IPS-11a (cell line): ENCODE measurements at regions not wholly inside any gene's neighbourhood (a gene's known extent, or its start where the extent isn't known, plus 50 kb on each side); places are given as distances from the start of the nearest gene placed in this dataset.

Experiments used
- H3K4me3 ChIP-seq: one replicate; pipeline ENCODE4 v1.5.1; 2013; ENCODE audit warnings: low read depth, low read length, control low read depth

GRCh38 chr5:13480834-13481233 lies 463.7 kb downstream of the DNAH5 start:
- no peak overlapping the region for H3K4me3 ChIP-seq

GRCh38 chr5:13478831-13479465 lies 465.5 kb downstream of the DNAH5 start:
- H3K4me3 ChIP-seq: no peak overlapping the region

GRCh38 chr5:13477118-13477737 lies 467.3 kb downstream of the DNAH5 start:
- no peak overlapping the region for H3K4me3 ChIP-seq

GRCh38 chr5:13472842-13473241 lies 471.6 kb downstream of the DNAH5 start:
- no peak overlapping the region for H3K4me3 ChIP-seq

- H3K4me3 ChIP-seq: no peak overlapping the region
Observed at GRCh38 chr5:13470975-13471374, 473.5 kb downstream of the DNAH5 start.

GRCh38 chr5:13470263-13470662 lies 474.2 kb downstream of the DNAH5 start:
- no peak overlapping the region for H3K4me3 ChIP-seq

GRCh38 chr5:13464532-13465193 lies 479.8 kb downstream of the DNAH5 start:
- no peak overlapping the region for H3K4me3 ChIP-seq

GRCh38 chr5:13460587-13460986 lies 483.9 kb downstream of the DNAH5 start:
- no peak overlapping the region for H3K4me3 ChIP-seq

- no peak overlapping the region for H3K4me3 ChIP-seq
Observed at GRCh38 chr5:13454050-13454449, 490.4 kb downstream of the DNAH5 start.

- H3K4me3 ChIP-seq: no peak overlapping the region
Observed at GRCh38 chr5:13448843-13449242, 495.6 kb downstream of the DNAH5 start.

GRCh38 chr5:13439430-13439829 lies 505.1 kb downstream of the DNAH5 start:
- no peak overlapping the region for H3K4me3 ChIP-seq

GRCh38 chr5:13427827-13428557 lies 516.5 kb downstream of the DNAH5 start:
- H3K4me3 ChIP-seq: no peak overlapping the region

- H3K4me3 ChIP-seq: no peak overlapping the region
Observed at GRCh38 chr5:13412040-13412595, 532.4 kb downstream of the DNAH5 start.

GRCh38 chr5:13408616-13409015 lies 535.9 kb downstream of the DNAH5 start:
- no peak overlapping the region for H3K4me3 ChIP-seq

- no peak overlapping the region for H3K4me3 ChIP-seq
Observed at GRCh38 chr5:13403351-13403750, 541.1 kb downstream of the DNAH5 start.

- no peak overlapping the region for H3K4me3 ChIP-seq
Observed at GRCh38 chr5:13385066-13385465, 559.4 kb downstream of the DNAH5 start.

- H3K4me3 ChIP-seq: no peak overlapping the region
Observed at GRCh38 chr5:13382232-13382631, 562.3 kb downstream of the DNAH5 start.

GRCh38 chr5:13378091-13378490 lies 566.4 kb downstream of the DNAH5 start:
- H3K4me3 ChIP-seq: no peak overlapping the region

GRCh38 chr5:13359344-13359743 lies 585.1 kb downstream of the DNAH5 start:
- H3K4me3 ChIP-seq: no peak overlapping the region

- H3K4me3 ChIP-seq: no peak overlapping the region
Observed at GRCh38 chr5:13358342-13358741, 586.1 kb downstream of the DNAH5 start.

GRCh38 chr5:13357929-13358328 lies 586.6 kb downstream of the DNAH5 start:
- H3K4me3 ChIP-seq: no peak overlapping the region
